Activated CD4-positive, alpha-beta T cell treated with anti-CD3 and anti-CD28 coated beads, Interleukin-2, amount 50 U/mL, for 48 hours (primary cell): ENCODE measurements at regions not wholly inside any gene's neighbourhood (a gene's known extent, or its start where the extent isn't known, plus 50 kb on each side); places are given as distances from the start of the nearest gene placed in this dataset.
"Not testable (repeated sequence)": the region's sequence is repeated elsewhere in the genome, so short reads cannot be mapped to it uniquely, and the experiment has no call there.

Source experiments
- DNase-seq, 2 experiments: peaks; one replicate each; pipeline ENCODE4 v3.0.0-alpha.2; 2020

DNA sequence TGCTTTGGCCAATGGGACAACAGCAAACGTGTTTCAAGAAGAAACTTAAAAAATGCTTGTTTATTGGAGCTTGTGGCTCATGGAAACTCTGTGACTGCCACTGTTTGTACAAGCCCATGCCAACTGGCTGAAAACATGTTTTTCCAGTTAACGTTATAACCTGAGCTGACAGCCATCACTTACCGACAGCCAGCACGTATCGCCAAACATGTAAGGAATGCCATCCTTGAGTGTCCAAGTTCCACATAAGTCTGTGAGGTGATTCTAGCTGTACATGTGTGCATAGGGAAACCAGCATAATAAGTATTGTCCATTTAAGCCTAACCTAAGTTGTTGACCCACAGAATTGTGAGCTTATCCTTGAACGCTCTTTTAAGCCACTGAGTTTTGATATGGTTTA lies 596.9 kb downstream of the TRHDE start:
- DNase-seq = no peak

DNA sequence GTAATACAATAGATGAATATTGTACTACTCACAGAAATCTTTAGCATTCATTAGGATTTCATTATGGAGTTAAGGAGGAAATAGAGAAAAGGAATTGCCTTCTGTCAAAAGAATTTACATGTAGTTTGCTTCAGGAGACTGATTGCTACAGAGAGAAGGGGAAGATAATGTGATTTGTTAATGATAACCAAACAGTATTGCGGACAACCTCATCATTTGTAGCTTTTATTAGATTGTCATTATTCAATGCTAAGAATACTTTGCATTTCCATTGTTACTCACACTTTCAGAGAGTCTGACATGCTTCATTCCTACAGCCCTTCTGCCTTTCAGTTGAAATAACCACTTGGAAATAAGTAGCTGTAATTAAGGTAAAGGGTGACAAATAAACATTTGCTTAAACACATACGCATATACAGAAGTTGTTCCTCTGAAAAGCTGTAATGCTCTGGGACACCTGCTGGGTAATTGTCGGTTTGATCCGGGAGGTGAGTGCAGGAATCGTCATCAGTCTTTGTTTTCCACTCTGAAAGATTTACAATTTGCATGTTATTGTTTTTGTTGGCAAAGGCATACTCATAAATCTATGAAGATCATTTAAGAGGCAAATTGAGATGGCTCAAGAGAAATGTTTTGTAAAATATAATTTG lies 600.2 kb downstream of the TRHDE start:
- DNase-seq = no peak

DNA sequence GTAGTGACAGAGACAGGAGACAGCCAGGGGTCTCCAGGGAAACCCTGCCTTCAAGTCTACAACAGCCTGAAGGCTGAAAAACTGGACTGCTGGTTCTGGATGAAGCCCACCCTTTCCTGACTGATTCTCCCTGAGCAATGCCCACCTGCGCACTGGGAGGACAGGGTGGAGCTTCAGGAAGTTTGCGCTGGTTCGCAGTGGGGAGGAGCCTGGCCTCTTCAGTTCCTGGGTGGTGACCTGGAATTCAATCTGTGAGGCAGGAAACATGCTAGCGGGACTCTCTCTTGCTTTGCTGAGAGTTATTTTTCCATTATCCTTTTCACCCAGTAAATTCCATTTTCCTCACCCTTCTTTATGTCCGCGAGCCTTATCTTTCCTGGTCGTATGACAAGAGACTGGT lies 600.8 kb downstream of the TRHDE start:
- no peak for DNase-seq

DNA sequence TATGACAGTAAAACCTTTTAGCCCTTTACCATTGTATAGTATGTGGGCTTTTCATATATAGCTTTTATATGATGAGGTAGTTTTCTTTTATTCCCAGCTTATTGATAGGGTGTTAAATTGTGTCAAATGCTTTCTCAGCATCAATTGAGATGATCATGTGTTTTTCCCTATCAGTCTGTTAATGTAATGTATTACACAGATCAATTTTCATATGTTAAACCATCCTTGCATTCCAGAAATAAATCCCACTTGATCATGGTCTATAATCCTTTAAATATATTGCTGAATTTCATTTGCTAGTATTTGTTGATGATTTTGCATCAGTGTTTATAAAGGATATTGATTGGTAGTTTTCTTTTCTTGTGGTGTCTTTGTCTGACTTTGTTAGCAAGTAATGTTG lies 603.9 kb downstream of the TRHDE start:
- no peak for DNase-seq

DNA sequence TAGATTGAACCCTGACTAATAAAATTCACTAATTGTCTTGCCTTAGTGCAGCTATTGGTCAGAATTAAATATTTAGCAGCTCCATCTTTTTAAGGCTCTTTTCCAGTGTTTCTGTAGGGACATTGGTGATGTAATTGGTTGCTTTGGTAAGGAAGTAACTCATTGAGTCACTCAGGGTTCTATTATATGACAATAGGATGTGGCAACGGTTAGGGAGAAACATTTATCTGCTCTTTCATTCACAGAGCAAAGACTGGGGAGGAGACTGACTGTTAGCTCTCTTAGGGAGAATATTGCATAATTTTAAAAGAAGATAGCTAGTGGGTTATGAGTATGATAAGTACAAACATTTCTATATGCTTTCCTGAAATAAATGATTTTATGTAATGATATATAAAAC lies 616.5 kb downstream of the TRHDE start:
- no peak for DNase-seq

DNA sequence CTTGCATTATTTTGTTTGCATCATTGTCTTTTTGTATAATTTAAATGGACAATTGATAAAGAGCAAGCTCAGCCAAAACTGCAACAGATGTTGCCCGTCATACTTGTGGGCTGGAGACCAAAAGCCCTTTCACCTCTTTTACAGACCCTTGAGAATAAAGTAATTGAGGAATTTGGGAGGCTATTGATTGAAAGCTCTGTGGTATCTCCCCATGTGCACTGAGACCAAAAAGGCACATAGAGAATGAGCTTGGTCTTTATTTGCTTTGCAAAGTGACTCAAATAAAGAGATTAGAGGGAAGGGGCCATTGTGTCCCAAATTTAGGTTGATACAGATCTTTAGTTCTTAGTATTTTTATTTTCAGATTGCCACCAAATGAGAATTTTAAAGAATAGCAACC lies 617.6 kb downstream of the TRHDE start:
- no peak for DNase-seq

DNA sequence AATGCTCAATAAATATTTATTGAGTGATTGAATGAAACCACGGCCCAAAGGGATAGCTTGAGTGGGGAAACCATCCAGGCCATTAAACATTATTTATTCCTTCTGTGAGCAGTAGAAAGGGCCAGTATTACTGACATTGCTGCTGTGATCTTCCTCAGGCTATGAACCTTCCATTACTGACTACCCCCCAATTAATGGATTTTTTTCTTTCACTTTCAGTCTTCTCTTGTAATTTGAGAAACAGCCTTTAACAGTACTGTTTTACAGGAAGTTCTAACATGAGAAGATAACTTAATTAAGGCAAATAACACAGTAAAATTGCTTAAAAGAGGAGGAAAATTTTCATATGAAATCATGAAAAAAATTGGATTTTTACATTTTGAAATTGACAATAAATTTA lies 629.5 kb downstream of the TRHDE start:
- no peak for DNase-seq

DNA sequence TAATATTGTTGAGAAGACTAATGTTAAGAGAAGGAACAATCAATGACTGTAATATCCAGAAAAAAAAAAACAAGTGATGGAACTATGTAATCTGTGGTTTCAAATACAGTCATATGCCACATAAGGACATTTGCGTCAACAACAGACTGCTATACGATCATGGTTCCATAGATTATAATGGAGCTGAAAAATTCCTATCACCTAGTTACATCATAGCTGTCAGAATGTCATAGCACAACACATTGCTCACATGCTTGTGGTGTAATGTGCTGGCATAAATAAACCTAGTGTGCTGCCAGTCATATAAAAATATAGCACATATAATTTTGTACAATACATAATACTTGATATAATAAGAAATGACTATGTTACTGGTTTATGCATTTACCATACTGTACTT lies 653.5 kb downstream of the TRHDE start:
- no peak for DNase-seq

DNA sequence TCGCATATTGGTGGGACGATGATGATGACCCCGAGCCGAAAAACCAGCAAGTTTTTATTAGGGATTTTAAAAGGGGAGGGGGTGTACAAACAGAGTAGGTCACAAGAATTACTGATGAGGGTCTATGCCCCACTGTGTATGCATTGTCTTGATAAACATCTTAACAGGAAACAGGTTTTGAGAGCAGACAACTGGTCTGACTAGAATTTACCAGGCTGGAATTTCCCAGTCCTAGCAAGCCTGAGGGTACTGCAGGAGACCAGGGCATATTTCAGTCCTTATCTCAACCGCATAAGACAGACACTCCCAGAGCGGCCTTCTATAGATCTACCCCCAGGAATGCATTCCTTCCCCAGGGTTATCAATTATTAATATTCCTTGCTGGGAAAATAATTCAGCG lies 659.7 kb downstream of the TRHDE start:
- not testable (repeated sequence) for DNase-seq

DNA sequence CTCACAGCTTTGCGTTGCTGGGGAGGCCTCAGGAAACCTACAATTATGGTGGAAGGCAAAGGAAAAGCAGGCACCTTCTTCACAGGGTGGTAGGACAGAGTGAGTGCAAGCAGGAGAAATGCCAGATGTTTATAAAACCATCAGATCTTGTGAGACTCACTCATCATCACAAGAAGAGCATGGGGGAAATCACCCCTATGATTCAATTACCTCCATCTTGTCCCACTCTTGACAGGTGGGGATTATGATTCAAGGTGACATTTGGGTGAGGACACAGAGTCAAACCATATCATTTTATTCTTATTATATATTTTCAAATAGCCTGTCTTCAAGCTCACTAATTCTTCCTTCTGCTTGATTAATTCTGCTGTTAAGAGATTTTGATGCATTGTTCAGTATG lies 665.3 kb downstream of the TRHDE start:
- no peak for DNase-seq

DNA sequence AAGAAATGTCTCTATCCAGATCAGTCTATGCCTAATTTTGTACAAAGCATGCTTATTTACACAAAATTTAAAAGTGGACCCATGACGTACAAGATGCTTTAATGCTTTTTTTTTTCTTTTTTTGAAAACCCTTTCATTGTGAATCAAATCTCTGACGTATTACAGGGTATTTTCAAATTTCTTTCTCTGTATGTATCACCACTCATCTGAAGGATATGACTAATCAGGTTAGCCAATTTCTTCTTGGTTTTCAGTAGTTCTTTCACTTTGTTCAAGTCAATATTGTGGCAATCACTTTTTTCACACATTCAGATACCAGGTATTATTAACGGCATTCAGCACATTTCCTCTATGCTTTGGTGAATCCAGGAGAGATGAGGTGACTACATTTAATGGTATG lies 685.3 kb downstream of the TRHDE start:
- DNase-seq = no peak

DNA sequence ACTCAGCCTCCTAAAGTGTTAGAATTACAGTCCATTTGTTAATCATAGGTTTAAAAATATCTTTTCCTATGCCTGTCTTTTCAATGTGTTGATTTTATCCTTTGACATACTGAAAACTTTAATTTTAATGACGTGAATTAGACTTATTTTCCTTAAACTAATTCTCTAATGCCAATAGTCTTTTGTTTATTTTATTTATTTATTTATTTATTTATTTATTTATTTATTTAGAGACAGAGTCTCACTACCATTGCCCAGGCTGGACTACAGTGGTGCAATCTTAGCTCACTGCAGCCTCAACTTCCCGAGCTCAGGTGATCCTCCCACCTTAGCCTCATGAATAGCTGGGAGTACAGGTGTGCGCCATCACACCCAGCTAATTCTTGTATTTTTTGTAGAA lies 694.5 kb downstream of the TRHDE start:
- no peak for DNase-seq

DNA sequence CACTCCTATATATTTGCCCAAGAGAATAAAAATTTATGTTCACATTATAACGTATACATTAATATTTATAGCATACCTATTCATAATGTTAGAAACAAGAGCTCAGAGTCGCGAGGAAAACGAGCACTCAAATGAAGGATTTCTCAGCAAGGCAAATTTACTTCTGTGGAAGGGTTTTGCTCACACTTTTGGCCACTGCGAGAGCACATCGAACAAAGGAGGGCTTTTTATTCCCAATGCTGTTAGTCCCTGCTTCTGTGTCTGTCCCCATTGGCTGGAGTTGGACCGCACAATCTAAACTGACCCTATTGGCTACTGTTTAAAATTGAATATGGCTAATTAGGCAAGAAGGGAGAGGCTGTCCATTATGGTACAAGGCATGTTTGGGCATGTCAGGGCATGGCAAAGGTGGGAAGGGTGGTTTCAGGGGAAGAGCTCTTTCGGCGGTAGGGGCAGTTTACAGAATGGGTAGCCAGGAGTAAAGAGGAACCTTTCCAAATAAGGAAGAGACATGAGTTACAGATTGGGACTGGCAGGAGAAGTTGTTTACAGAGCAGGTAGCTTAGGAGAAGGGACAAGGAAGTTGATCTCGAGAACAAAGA lies 702.9 kb downstream of the TRHDE start:
- no peak for DNase-seq

DNA sequence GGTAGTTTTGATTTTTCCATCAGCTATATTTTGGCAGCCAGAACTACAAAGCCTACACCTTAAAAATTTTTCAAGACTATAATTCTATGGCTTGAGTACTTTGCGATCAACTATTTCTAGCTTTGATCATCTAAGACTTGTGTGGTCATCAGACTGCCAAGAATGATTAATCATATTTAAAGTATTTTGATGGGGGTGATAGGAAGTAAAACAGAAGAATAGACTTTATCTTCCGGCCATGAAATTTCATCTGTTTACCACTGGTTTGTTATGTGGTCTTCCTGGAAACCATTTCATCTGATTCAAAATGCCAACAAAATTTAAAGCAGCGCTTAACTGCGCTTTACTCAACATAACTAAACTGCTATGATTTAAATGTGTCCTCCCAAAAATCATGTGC lies 706.8 kb downstream of the TRHDE start:
- DNase-seq = no peak

DNA sequence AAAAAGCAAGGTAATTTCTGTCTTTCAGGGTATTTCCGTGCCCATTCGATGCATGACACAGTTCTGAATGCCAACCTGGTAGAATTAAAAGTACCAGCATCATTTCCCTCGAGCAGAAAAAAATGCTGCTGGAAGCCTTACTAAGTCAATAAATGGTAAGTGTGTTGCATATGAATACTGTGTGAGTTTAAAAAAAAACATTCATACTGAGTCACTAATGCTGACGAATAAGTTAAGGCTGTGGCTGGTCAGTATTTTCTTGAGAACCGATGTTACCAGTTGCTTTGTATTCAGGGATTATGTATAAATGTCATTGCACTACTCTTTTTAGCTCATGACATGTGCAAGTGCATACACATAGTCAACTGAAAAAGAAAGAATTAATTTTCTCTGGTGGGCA lies 710.2 kb downstream of the TRHDE start:
- DNase-seq = no peak

DNA sequence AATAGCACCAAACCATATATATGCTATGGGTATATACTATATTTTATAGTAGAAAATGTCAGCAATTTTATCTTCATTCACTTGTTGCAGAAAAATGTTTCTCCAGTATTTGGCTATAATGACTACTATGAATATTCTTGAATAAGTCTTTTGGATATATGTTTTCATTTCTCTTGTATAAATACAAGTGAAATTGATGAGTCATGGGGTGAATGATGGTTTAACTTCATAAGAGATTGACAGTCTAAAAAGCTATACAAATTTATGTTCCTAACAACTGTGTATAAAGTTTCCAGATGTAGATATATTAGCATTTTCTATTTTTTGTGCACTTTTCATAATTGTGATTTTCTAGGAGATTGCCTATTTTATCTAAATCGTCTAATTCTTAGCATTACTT lies 714.8 kb downstream of the TRHDE start:
- DNase-seq = no peak

DNA sequence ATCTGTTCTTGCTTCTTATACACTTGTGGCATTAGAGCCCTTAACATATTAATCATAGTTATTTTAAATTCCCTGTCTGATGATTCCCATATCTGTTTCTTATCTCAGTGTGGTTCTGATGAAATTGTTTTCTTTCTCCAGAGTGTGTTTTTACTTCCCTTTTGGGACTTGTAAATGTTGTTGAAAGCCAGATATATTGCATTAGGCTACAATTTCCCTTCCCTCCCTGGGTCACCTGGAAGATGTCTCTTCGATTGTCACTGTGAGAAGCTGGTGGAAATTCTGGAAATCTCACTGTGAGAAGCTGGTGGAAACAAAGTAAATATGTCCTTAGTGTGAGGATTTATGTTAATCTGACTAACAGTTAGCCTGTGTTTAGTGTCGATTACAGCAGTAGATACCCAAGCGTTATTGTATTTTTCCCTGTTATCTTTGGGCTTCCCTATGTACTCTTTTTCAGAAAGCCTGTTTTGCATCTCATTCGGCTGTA lies 717.3 kb downstream of the TRHDE start:
- DNase-seq = no peak

DNA sequence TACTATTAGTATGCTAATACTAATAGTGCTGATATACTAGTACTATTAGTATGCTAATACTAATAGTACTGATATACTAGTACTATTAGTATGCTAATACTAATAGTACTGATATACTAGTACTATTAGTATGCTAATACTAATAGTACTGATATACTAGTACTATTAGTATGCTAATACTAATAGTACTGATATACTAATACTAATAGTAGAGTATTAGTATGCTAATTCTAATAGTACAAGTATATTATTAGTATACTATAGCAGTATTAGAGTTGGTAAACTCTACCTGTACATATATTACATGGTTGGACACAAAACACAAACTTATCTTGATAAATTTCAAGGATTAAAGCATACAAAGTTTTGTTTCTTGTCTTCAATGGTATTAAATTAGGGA lies 722.9 kb downstream of the TRHDE start:
- DNase-seq = not testable (repeated sequence)

DNA sequence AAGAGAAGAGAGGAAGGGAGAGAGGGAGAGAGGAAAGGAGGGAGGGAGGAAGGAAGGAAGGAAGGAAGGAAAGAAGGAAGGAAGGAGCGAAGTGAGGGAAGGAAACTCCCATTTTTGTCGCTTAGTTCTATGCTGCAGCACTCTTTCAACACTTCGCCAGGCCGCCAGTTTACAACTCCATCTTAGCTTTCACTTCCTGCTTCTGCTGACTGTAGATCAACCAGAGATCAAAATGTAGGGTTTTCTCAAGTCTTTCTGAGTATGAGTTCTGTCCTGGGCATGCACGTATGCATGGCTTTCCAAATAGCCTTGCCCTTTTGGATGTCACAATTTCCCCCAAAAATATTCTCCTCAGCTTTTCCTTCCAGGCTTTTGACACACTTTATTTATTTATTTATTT lies 723.4 kb downstream of the TRHDE start:
- no peak for DNase-seq

DNA sequence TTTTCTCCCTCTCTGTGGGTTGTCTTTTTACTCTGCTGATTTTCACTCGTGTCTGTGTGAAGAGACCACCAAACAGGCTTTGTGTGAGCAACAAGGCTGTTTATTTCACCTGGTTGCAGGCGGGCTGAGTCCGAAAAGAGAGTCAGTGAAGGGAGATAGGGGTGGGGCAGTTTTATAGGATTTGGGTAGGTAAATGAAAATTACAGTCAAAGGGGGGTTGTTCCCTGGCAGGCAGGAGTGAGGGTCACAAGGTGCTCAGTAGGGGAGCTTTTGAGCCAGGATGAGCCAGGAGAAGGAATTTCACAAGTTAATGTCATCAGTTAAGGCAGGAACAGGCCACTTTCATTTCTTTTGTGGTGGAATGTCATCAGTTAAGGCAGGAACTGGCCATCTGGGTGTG lies 729.6 kb downstream of the TRHDE start:
- not testable (repeated sequence) for DNase-seq

DNA sequence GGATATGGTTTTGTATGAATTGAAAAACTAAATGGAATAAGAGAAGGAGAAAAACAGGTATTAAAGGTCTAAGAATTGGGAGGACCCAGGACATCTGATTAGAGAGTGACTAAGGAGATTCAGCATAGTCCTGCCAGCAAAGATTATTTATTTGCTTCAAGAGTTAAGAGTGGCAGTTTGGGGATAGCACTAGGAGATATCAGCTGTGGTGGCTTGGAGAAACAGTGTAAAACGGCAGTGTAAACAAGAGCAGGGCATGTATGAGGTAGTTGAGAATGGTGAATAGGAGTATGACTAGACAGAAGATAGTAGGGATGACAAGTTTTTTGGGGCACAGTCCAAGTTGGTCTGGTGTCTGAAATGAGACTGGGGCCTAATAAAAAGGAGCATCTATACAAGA lies 730.3 kb downstream of the TRHDE start:
- not testable (repeated sequence) for DNase-seq

DNA sequence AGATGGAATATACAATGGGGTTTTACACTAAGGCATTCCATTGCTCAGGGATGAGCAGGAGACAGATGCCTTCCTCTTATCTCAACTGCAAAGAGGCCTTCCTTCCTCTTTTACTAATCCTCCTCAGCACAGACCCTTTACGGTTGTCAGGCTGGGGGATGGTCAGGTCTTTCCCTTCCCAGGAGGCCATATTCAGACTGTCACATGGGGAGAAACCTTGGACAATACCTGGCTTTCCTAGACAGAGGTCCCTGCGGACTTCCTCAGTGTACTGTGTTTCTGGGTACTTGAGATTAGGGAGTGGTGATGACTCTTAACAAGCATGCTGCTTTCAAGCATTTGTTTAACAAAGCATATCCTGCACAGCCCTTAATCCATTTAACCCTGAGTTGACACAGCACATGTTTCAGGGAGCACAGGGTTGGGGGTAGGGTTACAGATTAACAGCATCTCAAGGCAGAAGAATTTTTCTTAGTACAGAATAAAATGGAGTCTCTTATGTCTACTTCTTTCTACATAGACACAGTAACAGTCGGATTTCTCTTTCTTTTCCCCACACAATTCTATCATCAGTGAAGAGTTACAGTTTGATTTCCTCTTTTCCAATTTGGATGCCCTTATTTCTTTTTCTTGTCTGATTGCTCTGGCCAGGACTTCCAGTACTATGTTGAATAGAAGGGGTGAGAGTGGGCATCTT lies 737.1 kb downstream of the TRHDE start:
- DNase-seq = not testable (repeated sequence)

DNA sequence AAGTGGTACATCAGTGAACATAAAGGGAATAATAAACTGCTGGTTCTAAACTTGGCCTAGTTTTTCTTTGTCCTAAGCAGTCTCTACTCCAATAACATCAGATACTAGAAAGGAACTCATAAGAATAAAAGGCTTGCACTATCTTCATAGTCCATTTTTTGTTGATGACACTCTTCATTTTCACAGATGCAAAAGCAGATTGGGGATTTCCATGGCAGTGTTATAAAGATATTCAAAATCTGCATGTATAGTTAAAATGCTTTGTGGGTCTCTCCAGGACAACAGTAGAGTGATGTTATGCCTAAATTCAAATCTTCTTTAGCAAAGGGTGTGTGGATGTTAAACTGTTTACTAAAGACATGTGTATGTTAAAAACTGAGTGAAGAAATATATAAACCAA lies 745.8 kb downstream of the TRHDE start:
- no peak for DNase-seq

DNA sequence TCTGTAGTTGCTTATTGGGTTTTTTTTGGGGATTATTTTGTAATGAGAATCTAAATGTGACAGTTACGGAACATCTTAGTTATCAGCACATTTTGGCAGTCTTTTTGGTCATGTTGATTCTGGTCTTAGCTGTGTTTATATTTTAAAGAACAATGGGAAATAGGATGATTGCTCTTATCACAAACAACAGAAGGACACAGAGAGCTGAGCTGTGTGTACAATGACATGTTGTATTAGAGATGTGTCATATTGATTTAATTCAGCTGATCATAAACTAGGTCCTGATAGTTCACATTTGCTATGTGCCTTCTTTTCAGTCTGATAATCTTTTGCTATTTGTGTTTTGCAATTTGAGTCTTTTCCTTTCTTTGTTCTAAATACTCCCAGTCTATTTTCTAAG lies 781.7 kb downstream of the TRHDE start:
- no peak for DNase-seq

DNA sequence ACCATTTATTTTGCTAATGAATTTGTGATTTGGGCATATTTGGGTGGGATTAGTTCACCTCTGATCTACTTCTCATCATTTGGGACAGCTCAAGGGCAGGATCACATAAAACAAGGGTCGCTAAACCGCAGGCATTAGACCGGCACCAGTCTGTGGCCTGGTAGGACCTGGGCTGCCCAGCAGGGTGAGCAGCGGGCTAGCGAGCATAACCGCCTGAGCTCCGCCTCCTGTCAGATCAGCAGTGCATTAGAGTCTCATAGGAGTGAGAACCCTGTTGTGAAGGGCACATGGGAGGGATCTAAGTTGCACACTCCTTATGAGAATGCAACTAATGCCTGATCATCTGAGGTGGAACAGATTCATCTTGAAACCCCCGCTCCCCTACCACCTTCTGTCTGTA lies 785.3 kb downstream of the TRHDE start:
- DNase-seq = no peak
